GM18861 (cell line): ENCODE measurements at regions not wholly inside any gene's neighbourhood (a gene's known extent, or its start where the extent isn't known, plus 50 kb on each side); places are given as distances from the start of the nearest gene placed in this dataset.
"Not testable (repeated sequence)": the region's sequence is repeated elsewhere in the genome, so short reads cannot be mapped to it uniquely, and the experiment has no call there.

Source experiments
- ATAC-seq: cut with Tn5 transposase; IDR thresholded peaks from one replicate; pipeline ENCODE4 v1.9.1; 2021; ENCODE audit not compliant: unreplicated experiment

- ATAC-seq = no peak
Observed at GRCh38 chr1:58256041-58256440, 290.5 kb downstream of the OMA1 start.

- no peak for ATAC-seq
Observed at GRCh38 chr1:58255192-58255591, 291.3 kb downstream of the OMA1 start.

- no peak for ATAC-seq
Observed at GRCh38 chr1:58251430-58252073, 295.0 kb downstream of the OMA1 start.

- ATAC-seq = no peak
Observed at GRCh38 chr1:58250587-58250948, 296.0 kb downstream of the OMA1 start.

- ATAC-seq = no peak
Observed at GRCh38 chr1:58249737-58250586, 296.6 kb downstream of the OMA1 start.

GRCh38 chr1:58249388-58249736 lies 297.2 kb downstream of the OMA1 start:
- ATAC-seq = no peak

- no peak for ATAC-seq
Observed at GRCh38 chr1:58248791-58249190, 297.7 kb downstream of the OMA1 start.

GRCh38 chr1:58248072-58248471 lies 298.5 kb downstream of the OMA1 start:
- ATAC-seq = no peak

- ATAC-seq = no peak
Observed at GRCh38 chr1:58246549-58246948, 300.0 kb downstream of the OMA1 start.

- no peak for ATAC-seq
Observed at GRCh38 chr1:58244872-58245271, 301.7 kb downstream of the OMA1 start.

- ATAC-seq = no peak
Observed at GRCh38 chr1:58238846-58239245, 307.7 kb downstream of the OMA1 start.

GRCh38 chr1:58233729-58234128 lies 312.8 kb downstream of the OMA1 start:
- no peak for ATAC-seq

GRCh38 chr1:58231204-58231603 lies 315.3 kb downstream of the OMA1 start:
- no peak for ATAC-seq

GRCh38 chr1:58227604-58228003 lies 318.9 kb downstream of the OMA1 start:
- no peak for ATAC-seq

GRCh38 chr1:58223522-58223921 lies 323.0 kb downstream of the OMA1 start:
- ATAC-seq = no peak

GRCh38 chr1:58220836-58221472 lies 325.6 kb downstream of the OMA1 start:
- ATAC-seq = no peak

GRCh38 chr1:58216169-58216568 lies 330.4 kb downstream of the OMA1 start:
- not testable (repeated sequence) for ATAC-seq

- no peak for ATAC-seq
Observed at GRCh38 chr1:58214674-58215073, 331.9 kb downstream of the OMA1 start.

GRCh38 chr1:58211869-58212268 lies 334.7 kb downstream of the OMA1 start:
- ATAC-seq = no peak

- no peak for ATAC-seq
Observed at GRCh38 chr1:58209575-58209974, 337.0 kb downstream of the OMA1 start.

- ATAC-seq = no peak
Observed at GRCh38 chr1:58206749-58207148, 339.8 kb downstream of the OMA1 start.

GRCh38 chr1:58204284-58204683 lies 342.2 kb downstream of the OMA1 start:
- ATAC-seq = no peak
